Sciatic nerve (tissue), 2 donors: ENCODE measurements at regions not wholly inside any gene's neighbourhood (a gene's known extent, or its start where the extent isn't known, plus 50 kb on each side); places are given as distances from the start of the nearest gene placed in this dataset.
"Not testable (repeated sequence)": the region's sequence is repeated elsewhere in the genome, so short reads cannot be mapped to it uniquely, and the experiment has no call there.

ENCODE experiments used
- ATAC-seq: fragments of 200-7000 bp; cut with Tn5 transposase; one replicate; pipeline ENCODE4 v1.9.1; 2020; ENCODE audit warnings: mild to moderate bottlenecking, moderate library complexity
- DNase-seq: peaks from one replicate; pipeline ENCODE4 v3.0.0-alpha.2; 2020; ENCODE audit warnings: low spot score
- intact Hi-C: fragments of 100-400 bp; cut with DNase I; formaldehyde crosslinking; loops from one replicate; pipeline ENCODE4 v1.14.2; 2022
- donor health status: DM: no; HTN: no; CAD: no.
- donor health status: DM: no; HTN: no; CAD: no.

DNA sequence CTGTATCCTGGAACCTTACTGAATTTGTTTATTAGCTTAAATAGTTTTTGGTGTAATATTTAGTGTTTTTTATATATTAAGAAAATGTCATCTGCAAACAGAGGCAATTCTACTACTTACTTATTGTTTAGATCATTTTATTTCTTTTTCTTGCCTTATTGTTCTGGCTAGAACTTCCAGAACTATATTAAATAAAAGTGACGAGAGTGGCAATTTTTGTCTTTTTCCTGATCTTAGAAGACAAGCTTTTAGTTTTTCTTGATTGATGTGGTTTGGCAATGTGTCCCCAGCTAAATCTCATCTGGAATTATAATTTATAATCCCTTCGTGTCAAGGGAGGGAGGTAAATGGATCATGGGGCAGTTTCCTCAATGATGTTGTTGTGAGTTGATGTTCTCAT, 857.8 kb downstream of the SLC6A15 start:
- no peak for ATAC-seq
- no peak for DNase-seq

DNA sequence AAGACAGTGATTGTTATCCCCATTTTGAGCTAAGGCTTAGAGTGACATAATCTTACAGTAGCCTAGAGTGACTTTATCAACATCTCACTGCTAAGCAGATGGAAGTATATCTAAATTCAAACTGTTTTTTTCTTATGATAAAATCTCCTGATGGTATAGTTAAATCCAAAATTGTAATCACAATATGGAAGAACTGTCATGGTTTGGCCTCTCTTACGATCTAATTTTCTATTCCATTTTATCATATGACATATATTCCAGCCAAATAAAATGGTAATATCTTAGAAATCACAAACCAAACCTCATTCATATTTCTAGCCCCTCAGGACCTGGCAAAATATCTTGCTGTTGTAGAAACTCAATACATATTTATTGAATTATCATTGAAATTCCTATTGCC, 864.7 kb downstream of the SLC6A15 start:
- DNase-seq (no peak), ATAC-seq (no peak)
- intact Hi-C loops: no loop called here

More for the DNA sequence above, 857.8 kb downstream of the SLC6A15 start:
- intact Hi-C loops: no loop called here

DNA sequence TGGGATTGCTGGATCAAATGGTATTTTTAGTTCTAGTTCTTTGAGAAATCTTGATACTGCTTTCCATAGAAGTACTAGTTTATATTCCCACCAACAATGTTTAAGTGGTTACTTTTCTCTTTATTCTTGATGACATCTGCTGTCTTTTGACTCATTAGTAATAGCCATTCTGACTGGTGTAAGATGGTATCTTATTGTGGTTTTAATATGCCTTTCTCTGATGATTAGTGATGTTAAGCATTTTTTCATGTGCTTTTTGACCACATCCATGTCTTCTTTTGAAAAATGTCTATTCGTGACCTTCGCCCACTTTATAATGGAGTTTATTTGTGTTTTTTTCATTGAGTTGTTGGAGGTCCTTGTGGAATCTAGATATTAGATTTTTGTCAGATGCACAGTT, 865.7 kb downstream of the SLC6A15 start:
- ATAC-seq (no peak), DNase-seq (no peak)
- intact Hi-C loops: no loop called here

GRCh38 chr12:84043355-84043754, 869.2 kb downstream of the SLC6A15 start:
- DNase-seq: no peak
- ATAC-seq: no peak
- intact Hi-C loops: no loop called here

GRCh38 chr12:84038242-84038641, 874.4 kb downstream of the SLC6A15 start:
- no peak for ATAC-seq
- no peak for DNase-seq
- intact Hi-C loops: loop anchor here (2.0 kb wide), 1 partner anchor 47 kb away; no protein-coding TSS in a partner anchor

GRCh38 chr12:84036912-84037311, 875.7 kb downstream of the SLC6A15 start:
- no peak for ATAC-seq
- DNase-seq: no peak
- intact Hi-C loops: no loop called here

DNA sequence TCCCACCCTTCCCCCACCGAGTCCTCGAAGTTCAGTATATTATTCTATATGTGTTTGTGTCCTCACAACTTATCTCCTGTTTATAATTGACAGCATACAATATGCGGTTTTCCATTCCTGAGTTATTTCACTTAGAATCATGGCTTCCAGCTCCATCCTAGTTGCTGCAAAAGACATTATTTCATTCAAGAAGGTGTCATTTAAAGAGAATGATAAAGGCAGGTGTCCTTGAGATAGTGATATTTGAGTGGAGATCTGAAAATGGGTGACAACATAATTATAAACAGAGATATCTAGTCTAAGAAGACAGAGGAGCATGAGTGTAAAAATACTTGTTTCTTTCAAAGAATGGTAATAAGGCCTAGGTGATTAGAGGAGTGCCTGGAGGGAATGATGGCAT, 876.8 kb downstream of the SLC6A15 start:
- ATAC-seq: no peak

GRCh38 chr12:84034871-84035270, 877.7 kb downstream of the SLC6A15 start:
- intact Hi-C loops: no loop called here
- DNase-seq (no peak), ATAC-seq (no peak)

More for the DNA sequence above, 876.8 kb downstream of the SLC6A15 start:
- intact Hi-C loops: no loop called here
- DNase-seq: no peak

- DNase-seq: no peak
- intact Hi-C loops: no loop called here
- no peak for ATAC-seq
These were observed 879.4 kb downstream of the SLC6A15 start for GRCh38 chr12:84033162-84033561.

- intact Hi-C loops, DNase-seq, ATAC-seq: not testable (repeated sequence)
These were observed 893.9 kb downstream of the SLC6A15 start for GRCh38 chr12:84018556-84019179.

DNA sequence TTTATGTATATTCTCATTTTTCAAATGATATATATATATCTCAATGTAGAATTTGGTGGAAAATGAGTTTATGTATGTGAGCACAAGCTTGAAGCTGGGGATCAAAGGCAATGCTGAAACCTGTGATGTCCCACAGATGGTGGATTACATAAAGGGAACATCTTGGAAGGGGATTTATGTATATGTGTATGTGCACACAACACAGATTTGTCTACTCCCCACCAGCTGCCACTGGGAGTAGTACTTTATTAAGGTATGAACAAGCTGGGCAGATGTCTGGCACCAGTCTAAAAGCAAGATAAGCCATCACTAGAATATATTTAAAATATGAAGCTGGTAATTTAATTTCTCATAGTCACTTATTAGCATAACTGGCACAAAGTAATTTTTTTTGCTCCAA, 895.6 kb downstream of the SLC6A15 start:
- intact Hi-C loops: no loop called here
- no peak for ATAC-seq
- no peak for DNase-seq

DNA sequence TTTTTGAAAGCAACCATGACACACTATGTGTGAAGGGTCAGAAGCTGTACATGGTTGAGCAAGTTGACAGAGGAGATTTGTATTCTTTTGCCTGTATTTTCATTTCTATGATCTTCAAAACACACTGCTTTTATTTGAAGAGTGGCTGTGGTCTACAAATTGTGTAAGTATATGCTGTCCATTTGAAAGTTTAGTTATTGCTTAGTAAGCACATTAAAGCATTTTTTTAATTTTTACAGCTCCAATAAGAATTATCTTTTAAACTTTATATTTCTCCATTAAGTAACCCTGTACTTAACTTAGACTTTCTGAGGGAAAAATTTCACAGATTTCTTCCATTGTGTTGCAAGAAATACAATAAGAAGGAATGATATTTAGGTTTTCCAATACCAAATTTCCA, 915.2 kb downstream of the SLC6A15 start:
- intact Hi-C loops: no loop called here
- DNase-seq: no peak
- ATAC-seq: no peak

DNA sequence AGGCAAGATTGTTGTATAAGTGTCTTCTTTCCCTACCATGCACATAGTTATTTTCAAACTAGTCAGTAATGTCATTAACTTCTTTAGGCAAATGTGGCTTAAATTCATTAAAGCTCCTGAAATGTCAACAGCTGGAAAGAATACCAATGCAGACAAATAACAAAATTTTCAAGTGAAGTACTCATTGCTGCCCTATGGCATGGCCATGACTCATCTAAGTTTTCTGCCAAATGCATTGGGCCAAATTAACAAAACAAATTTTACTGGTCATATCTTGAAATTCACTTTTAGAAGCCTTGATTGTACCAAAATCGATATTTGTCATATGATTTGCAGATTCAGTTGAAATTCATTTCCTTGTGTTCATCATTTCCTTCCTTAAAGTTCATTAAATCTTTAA, 915.9 kb downstream of the SLC6A15 start:
- intact Hi-C loops: no loop called here
- DNase-seq (no peak), ATAC-seq (no peak)

DNA sequence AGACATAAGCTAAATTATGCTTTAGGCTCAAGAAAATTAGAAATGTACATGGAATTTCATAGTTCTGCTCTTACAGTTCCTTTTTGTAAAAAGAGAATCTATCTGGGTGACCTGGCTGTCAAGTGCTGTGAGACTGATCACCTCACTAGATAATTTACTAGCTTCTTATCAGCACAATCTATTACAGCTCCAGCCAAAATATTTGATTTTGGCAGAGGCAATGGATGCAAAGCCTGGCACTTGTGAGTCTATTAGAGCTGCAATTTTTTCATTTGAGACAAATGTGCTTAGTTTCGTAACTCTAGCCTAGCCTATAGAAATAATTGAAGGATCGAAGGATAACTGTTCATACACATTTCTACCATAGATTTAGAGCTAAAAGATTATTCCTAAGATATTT, 927.5 kb downstream of the SLC6A15 start:
- intact Hi-C loops: no loop called here
- ATAC-seq (no peak), DNase-seq (no peak)

- DNase-seq: no peak
- ATAC-seq: no peak
- intact Hi-C loops: no loop called here
These were observed 932.2 kb downstream of the SLC6A15 start for GRCh38 chr12:83980398-83980797.

DNA sequence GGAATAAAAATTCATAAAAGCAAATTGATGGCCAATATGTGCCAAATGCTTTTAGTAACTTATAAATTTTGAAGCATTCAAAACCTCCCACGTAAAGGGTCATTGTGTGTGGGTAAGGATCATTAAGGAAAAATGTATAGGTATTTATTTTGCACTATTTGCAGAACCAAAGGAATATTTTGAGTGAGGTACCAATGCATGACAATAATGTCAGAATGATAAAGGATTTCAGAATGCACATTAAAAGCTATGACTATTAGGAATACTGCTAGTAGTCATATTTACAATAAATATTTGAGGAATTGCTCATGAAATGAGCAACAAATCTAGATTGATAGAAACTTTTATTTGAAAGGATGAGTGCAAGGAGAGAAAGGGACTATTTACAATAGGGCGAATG, 932.8 kb downstream of the SLC6A15 start:
- ATAC-seq (no peak), DNase-seq (no peak)
- intact Hi-C loops: no loop called here

DNA sequence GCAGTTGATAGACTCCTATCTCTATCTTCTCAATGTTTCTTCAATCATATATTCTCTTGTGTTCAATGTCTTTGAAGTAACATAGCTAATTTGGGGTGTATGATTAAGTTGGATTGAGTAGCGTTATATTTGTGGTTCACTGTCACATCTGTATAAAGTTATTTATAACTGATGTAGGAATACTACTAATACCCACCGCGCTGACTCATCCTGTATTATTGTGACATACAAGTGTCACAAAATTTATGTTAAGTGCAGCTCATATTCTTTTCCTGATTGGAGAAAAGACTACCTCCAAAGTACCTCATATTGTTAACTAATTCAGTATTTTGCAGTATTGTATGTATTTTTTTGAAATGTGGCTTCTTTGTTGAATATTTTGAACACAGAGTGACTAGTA, 940.8 kb downstream of the SLC6A15 start:
- DNase-seq (no peak), ATAC-seq (no peak)
- intact Hi-C loops: no loop called here

GRCh38 chr12:83960767-83961166, 951.8 kb downstream of the SLC6A15 start:
- intact Hi-C loops: no loop called here
- ATAC-seq: no peak
- no peak for DNase-seq

GRCh38 chr12:83958997-83959396, 953.6 kb downstream of the SLC6A15 start:
- ATAC-seq (no peak), DNase-seq (no peak)
- intact Hi-C loops: no loop called here

- DNase-seq (no peak), ATAC-seq (no peak)
- intact Hi-C loops: no loop called here
These were observed 957.5 kb downstream of the SLC6A15 start for GRCh38 chr12:83954956-83955601.
